AG09319 (cell line): ENCODE measurements at regions not wholly inside any gene's neighbourhood (a gene's known extent, or its start where the extent isn't known, plus 50 kb on each side); places are given as distances from the start of the nearest gene placed in this dataset.
"Not testable (repeated sequence)": the region's sequence is repeated elsewhere in the genome, so short reads cannot be mapped to it uniquely, and the experiment has no call there.

Experiments used
- DNase-seq: peaks from one replicate; pipeline ENCODE4 v3.0.0-alpha.2; 2010; ENCODE audit warnings: low read depth; ENCODE audit errors: extremely low read depth
- TF ChIP-seq, protein P1 (sequence below): IDR thresholded peaks from 2 replicates; pipeline ENCODE4 v1.5.1; 2011; ENCODE audit warnings: low read depth, mild to moderate bottlenecking, inconsistent platforms, low read length, moderate library complexity

DNA sequence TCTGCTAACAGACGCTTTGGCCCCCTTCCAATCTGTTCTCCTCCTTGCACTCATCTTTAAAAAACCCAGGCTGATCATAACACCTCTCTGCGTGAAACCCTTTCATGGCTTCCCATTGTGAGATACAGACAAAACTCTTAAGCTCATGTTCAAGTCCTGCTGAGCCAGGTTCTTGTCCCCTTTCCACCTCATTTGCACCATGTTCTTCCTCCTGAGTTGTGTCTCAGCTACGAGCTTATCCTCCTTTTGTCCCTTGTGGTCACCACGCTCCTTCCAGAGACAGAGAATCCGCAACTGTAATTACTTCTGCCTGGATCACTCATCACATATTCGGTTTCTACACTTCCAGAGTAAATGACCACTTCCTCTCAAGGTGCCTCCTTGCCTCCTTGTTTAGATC lies 238.8 kb downstream of the ACTR3 start:
- no peak for DNase-seq
- TF ChIP-seq, protein P1, sequence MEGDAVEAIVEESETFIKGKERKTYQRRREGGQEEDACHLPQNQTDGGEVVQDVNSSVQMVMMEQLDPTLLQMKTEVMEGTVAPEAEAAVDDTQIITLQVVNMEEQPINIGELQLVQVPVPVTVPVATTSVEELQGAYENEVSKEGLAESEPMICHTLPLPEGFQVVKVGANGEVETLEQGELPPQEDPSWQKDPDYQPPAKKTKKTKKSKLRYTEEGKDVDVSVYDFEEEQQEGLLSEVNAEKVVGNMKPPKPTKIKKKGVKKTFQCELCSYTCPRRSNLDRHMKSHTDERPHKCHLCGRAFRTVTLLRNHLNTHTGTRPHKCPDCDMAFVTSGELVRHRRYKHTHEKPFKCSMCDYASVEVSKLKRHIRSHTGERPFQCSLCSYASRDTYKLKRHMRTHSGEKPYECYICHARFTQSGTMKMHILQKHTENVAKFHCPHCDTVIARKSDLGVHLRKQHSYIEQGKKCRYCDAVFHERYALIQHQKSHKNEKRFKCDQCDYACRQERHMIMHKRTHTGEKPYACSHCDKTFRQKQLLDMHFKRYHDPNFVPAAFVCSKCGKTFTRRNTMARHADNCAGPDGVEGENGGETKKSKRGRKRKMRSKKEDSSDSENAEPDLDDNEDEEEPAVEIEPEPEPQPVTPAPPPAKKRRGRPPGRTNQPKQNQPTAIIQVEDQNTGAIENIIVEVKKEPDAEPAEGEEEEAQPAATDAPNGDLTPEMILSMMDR: no peak

DNA sequence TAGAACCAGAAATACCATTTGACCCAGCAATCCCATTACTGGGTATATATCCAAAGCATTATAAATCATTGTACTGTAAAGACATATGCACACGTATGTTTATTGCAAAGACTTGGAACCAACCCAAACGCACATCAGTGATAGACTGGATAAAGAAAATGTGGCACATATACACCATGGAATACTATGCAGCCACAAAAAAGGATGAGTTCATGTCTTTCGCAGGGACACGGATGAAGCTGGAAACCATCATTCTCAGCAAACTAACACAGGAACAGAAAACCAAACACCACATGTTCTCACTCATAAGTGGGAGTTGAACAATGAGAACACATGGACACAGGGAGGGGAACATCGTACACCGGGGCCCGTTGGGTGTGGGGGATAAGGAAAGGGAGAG lies 242.2 kb downstream of the ACTR3 start:
- DNase-seq: not testable (repeated sequence)

DNA sequence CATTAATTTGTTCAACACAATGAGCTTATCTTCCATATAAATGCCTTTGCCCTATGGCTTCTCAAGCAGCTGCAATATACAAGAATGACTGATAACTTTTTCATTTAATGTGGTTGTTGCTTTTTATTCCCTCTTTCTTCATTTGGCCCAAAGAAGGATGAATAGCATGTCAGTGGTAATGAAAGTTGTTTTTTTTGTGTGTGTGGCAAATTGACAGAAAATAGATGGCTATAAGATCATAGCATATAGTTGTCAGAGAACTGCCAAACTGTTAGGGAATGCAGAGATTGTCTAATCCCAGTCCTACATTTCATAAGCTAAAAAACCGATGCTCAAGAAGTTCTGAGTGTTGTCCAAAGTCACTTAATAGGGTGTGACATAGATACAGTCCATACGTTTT lies 244.3 kb downstream of the ACTR3 start:
- no peak for DNase-seq

DNA sequence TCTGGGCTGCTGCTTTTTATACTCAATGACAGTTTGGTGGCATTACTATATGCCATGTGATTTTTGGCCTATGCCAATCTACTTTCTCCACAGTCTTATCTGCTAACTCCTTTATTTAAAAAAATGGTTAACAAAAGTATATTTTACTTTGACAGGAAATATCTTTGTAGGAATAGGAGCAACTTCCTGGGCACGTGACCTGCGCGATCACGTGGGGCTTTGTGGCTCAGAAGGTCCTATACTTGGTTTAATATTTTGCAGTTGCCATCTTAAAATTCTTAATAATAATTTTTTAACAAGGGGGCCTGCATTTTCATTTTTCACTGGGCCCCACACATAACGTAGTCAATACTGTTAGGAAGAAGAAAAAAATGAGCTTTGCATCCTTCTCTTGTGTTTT lies 249.7 kb downstream of the ACTR3 start:
- no peak for DNase-seq
- TF ChIP-seq, protein P1: no peak

More for the DNA sequence above, 244.3 kb downstream of the ACTR3 start:
- TF ChIP-seq, protein P1: no peak

DNA sequence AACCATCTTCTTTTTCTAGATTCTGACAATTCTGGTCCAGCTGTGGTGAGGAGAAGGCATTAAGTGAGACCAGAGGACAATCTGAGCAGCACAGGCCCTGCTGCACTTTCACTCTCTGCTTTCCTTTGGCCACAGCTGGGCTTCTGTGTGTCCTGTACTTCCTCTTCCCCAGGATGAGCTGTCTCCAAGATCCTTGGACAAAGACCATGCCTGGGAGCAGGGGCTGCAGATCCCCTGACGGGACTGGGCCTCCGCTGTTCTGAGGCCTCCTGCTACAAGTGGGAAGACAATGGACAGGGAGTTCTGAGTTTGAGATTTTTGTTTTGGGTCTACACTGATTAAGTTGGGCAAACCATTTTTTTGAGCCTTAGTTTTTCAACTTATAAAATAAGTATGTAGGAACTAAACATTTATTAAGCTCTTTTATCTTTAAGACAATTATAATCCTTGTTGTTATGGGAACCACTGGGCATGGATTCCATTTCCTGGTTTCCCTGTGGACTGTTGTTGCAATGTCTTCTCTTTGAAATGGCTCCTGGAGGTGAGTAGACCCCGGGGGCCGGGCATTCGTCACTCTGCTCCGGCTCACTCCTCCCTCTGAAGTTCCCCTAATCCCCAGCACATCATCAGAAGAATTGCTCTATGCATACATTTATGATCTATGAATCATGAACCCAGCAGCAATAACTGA lies 266.6 kb downstream of the ACTR3 start:
- TF ChIP-seq, protein P1: no peak
- no peak for DNase-seq

DNA sequence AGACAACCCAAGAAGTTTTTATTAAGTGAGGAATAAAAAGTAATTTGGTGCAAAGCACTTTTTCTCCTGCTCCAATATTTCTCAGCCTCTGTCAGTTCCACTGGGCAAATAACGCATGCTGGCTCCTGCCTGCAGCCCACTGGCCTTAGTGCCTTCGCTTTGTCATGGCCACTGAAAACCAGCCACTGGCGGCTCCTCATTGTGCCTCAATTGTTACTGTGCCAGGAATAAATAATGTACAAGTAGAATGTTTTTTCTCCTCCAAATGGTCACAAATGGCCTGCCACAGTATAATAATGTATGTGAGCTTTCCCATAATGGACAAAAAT lies 267.1 kb downstream of the ACTR3 start:
- DNase-seq: no peak
- TF ChIP-seq, protein P1: no peak

DNA sequence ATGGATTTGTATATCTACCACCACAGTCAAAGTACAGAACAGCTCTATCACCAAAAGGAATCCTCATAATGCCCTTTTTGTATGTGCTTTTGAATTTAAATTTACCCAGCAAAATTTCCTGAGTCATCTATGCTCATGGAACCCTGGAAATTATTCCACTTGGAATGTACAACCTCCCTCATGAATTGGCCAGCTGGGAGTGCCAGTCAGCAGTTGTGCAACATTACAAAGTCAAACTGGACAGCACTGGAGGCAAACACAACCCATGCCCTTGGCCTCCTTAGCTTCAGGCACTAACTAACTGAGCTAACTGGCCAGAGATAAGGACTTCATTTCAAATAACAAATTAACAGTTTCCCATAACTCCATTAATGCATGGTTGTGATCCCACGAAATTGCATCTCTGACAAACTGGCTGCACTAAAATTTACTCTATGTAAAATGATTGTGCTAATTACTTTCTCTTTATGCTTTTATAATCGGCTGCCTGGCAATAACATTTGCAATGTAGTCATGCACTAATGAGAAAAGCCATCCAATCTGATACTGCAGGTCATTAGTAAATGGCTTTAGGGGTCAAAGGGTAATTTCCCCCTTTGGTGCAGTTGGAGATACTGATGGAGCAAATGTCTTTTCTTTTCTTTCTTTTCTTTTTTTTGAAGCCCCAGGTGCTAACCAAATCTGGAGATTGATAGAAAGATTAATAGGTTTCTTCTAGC lies 270.5 kb downstream of the ACTR3 start:
- DNase-seq: no peak
- TF ChIP-seq, protein P1: no peak

DNA sequence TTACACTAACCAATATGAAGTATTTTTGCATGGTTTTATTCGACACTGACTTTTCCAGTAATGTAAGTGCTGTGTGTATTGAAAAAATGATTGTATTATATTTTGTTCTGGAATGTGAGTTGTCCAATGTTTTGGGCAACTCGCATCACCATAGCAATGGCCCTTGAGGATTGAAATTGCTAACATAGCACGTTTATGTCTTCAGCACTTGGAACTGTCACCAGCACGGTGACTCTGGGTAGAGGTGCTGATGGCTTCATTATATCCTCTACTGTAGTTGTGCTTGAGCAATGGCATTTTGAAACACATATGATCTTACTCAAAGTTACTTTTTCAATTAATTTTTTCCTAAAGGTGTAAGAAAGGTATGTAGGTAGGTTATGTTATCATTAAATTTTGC lies 271.5 kb downstream of the ACTR3 start:
- TF ChIP-seq, protein P1: no peak

More for the DNA sequence above, 271.5 kb downstream of the ACTR3 start:
- DNase-seq: no peak
